ENCODE measurements at regions not wholly inside any gene's neighbourhood (a gene's known extent, or its start where the extent isn't known, plus 50 kb on each side); places are given as distances from the start of the nearest gene placed in this dataset.
A peak's percentile ranks its signal among the peaks of the same experiment; 100 is the strongest.

GRCh38 chr1:11373895-11374747 lies 101.1 kb downstream of the UBIAD1 start:
- DNase-seq, result no peak

DNA sequence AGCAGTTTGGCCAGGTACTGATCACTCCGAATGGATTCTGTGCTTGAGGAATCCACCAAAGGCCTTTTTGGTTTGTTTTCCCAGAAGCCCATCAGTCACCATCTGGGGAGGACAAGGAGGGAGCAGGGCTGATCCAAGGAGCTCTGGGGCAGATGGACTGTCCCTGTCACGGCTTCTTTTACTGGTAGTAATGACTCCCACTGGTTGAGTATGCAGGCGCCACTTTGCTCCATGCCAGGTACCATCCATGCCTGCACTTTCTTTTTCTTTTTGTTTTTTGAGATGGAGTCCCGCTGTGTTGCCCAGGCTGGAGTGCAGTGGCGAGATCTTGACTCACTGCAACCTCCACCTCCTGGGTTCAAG lies 101.7 kb downstream of the UBIAD1 start:
- no peak for DNase-seq

- DNase-seq, result no peak
Observed at GRCh38 chr1:11377001-11377583, 101.9 kb upstream of the DISP3 start.

- no peak for DNase-seq
Observed at GRCh38 chr1:11377954-11378353, 101.0 kb upstream of the DISP3 start.

DNA sequence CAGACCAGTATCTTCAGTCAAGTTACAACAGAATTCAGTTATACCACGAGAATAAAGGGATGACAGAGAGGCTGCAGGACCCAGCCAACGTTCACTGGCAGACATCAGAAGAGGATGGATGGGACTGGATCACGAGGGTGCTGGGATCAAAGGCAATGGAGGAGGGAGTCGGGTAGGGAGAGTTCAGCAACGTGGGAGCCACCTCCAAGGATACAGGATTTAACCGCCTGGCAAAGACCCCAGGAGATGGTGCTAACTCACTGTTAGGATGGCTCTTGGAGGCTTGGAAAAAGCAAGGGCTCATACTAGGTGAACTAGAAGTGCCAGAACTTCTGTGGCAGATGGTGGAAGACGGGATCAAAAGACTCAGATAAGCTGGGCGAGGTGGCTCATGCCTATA lies 99.1 kb upstream of the DISP3 start:
- no peak for DNase-seq

DNA sequence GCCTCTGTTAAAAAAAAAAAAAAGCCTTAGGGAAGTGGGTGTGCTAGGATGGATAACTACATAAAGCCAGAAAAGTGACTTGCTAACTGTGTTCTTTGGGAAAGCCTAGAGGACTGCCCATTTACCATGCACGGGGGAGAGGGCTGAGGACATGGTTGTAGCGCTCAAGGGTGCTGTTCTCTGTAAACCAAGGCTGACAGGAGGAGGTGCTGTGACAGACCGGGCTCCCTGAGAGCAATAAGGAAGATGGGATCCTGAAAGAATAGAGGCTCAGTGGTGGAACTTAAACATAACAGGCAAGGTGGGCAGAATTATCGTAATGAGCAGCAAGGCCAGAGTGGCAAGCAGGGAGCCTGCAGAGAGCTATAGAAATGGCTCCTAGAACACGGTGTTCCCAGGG lies 98.5 kb upstream of the DISP3 start:
- DNase-seq, result no peak

- DNase-seq, result peak; percentile 50
Observed at GRCh38 chr1:11383553-11384169, 95.3 kb upstream of the DISP3 start.

GRCh38 chr1:11384170-11384554 lies 94.8 kb upstream of the DISP3 start:
- no peak for DNase-seq

DNA sequence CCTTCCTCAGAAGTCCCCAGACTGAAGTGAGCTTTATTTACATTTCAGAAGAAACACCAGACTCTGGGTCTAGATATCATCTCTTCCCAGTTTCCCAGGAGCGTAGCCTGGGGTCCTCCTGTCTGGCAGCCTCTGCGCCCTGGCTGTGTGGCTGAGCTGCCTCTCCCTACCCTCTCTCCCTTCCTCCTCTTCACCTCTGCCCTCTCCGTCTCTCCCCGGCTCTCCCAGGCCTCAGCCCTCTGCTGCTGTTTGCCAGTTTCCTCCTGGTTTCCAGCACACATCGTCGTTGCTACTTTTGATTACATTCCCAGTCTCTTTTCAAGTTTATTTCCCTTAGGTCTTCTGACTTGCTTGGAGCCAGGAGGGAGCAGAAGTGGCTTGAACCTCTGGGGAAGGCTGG lies 91.1 kb upstream of the DISP3 start:
- no peak for DNase-seq

GRCh38 chr1:11388617-11389016 lies 90.3 kb upstream of the DISP3 start:
- no peak for DNase-seq

GRCh38 chr1:11391327-11391726 lies 87.6 kb upstream of the DISP3 start:
- no peak for DNase-seq

- no peak for DNase-seq
Observed at GRCh38 chr1:11391886-11392285, 87.1 kb upstream of the DISP3 start.

DNA sequence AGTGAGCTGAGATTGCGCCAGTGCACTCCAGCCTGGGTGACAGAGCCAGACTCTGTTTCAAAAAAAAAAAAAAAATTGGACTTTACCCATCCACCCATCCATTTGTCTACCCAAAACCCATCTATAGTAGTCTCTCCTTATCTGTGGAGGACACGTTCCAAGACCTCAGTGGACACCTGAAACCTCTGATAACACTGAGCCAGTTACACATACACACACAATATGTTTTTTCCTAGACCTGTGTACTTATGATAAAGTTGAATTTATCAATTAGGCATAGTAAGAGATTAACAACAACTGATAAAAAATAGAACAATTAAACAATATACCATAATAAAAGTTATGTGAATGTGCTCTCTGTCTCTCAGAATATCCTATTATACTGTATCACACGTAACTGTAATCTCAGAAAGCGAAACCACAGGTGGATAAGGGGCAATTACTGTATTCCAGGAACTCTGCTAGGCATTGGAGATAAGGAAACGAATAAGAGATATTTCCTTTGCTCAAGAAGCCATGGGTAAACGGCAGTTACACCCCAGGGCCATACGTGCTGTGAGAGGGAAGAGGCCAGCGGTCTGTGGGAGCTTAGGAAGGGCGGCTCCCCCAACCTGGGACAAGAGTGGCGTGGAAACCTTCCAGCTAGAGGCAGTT lies 84.2 kb upstream of the DISP3 start:
- peak; percentile 74 for DNase-seq

DNA sequence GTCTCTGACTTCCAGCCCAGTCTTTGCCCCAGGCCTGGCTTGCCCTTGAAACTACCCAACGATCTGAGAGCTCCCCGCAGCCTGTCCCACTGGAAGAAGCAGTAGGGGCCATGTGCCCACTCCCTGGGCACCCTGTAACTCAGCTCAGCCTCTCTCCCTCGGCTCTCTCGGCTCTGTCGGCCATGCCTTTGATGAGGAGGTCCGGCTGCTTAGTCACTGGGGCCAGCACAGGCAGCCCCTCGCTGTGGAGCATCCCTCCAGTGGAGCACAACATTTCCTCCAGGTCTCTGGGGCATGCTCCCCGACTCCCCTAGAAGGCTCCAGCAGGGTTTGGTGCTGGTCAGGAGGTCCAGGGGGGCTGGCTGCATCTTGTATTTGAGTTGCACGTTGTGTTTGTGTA lies 83.3 kb upstream of the DISP3 start:
- no peak for DNase-seq

DNA sequence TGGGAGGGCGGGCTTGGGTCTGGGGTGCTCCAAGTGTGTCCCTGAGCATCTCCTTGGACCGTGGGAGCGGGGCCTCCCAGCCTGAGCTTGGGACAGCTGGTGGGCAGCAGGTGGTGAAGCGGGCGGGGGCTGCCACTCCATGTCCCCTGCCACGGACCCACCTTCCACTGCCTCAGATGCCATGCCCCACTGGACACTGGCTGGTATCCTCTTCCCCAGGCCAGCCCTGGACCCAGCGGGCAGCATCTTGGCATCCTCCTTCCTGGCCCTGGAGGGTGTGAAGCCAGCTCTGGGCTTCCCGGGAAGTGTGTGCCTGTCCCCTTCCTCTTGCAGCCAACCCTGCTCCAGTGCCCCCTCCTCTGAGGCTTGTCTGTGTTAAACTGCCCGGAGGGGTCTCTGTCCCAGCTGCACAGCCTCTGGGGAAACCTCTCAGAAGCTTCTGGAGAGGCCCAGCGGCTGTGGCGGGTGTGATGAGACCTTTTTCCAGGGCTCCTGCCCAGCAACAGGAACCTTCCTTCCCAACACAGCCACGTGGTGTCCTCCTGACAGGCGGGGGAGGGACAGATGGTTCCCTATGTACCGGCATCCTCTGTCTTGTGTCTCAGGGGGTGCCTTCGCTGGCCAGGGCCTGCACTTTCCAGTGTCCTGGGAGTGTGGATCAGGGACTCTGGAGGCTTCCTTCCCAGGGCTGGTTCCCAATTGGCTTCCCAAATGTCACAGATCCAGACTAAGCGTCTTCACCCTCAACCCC lies 81.6 kb upstream of the DISP3 start:
- DNase-seq, result no peak

DNA sequence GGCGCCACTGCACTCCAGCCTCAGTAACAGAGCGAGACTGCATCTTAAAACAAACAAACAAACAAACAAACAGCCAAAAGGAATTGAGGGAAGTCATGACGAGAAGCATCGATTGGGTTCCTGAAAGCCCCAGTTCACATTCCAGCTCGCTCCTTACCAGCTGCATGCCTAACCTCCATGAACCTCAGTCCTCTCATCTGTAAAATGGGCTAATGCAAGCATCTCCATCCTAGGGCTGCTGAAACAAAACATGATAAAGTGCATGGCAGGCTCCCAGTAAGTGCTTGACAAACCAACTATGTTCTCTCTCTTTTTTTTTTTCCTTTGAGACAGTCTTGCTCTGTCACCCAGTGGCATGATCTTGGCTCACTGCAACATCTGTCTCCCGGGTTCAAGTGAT lies 79.7 kb upstream of the DISP3 start:
- no peak for DNase-seq

DNA sequence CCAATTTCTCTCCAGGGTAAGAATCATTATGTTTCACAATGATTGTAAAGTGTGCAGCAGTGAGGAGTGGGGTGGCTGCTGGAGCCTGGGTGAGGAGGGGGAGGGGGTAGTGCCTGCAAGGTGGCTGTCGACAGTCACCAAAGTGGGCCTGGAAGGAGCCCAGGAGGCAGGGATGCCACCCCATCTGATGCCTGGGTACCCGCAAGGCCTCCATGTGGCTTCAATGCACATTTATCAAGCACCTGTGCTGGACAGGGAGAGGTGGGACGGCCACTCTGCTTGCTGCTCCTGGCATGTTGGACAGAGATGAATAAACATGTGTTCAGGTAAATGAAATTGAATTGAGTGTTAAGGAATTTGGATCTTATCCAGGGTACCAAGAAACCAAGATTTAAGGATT lies 78.8 kb upstream of the DISP3 start:
- no peak for DNase-seq

DNA sequence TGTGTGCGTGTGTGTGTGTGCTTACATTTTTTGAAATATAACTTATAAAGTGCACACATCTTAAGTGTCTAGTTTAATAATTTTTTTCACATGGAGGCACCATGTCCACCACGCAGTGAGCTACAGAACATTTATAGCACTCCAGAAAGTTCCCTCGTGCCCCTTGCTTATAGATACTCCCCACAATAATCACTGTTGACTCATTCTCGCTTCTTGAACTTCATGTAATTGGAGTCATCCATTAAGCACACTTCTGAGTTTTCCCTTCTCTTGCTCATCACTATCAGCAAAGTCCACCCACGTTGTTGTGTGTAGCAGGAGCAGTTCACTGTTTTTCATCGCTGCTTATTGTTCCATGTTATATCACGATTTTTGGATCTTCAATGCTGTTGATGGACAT lies 78.4 kb upstream of the DISP3 start:
- no peak for DNase-seq

- DNase-seq, result no peak
Observed at GRCh38 chr1:11406845-11407244, 72.1 kb upstream of the DISP3 start.

DNA sequence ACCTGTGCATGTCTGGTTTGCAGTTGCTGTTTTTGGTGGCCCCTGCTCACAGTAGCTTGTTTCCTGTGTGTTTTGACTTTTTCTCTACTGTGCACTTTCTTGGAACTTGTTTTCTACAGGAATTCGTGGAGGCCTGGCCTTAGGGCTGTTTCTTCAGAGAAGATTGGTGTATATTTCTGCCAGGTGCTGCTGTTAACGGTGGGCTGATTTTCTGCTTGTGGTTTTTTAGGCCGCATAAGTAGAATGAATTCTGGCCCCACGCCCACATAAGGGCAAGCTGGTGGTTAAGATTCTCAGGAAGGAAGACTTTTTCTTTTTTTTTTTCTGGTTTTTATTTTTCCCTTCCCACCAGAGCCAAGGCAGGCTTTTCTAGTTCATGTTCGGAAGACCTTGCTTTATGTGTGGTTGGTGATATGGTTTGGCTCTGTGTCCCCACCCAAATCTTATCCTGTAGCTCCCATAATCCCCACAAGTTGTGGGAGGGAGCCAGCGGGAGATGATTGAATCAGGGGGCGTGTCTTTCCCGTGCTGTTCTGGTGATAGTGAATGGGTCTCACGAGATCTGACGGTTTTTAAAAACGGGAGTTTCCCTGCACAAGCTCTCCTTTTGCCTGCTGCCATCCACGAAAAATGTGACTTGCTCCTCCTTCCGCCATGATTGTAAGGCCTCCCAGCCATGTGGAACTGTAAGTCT lies 71.5 kb upstream of the DISP3 start:
- peak; percentile 41 for DNase-seq

DNA sequence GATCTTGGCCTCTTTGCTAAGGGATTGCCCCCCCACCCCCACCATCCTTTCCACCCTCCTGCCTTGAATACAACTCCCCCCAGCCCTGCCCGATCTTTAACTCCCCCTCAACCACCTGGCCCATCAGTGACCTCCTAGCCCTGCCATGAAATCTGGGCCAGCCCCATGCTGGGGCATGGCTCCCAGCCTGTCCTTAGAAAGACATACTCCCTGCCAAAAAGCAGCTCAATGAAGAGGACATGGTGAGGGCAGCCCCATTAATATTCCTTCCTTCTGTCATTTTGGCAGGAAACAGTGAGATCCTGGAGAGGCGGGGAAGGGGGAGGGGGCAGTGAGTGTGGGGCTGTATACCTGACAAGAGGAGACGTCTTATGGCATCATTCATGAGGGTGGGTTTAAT lies 66.8 kb upstream of the DISP3 start:
- no peak for DNase-seq

DNA sequence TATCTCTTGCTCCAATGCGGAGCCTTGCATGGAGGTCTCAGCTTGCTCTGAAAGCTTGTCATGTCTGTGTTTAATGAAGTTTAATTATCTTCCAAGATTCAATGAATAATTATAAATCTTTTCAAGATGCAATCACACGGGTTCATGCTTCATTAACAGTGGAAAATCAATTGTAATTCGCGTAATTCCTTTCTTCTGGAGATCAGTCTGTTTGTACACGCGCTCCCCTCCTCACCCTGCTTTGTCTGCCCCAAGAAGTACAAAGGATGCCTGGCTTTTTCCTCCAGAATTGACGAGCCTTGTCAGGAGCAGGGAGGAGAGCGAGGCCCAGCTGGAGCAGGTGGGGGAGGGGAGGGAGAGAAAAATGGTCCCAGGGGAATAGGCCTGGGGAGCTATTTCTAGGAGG lies 65.0 kb upstream of the DISP3 start:
- DNase-seq, result no peak

Measured in hematopoietic multipotent progenitor cell treated with erythropoietin and hydrocortisone succinate and interleukin-3 and kit ligand, for 6 days (in vitro differentiated cells).